GM18867 (cell line): ENCODE measurements at regions not wholly inside any gene's neighbourhood (a gene's known extent, or its start where the extent isn't known, plus 50 kb on each side); places are given as distances from the start of the nearest gene placed in this dataset.
"Not testable (repeated sequence)": the region's sequence is repeated elsewhere in the genome, so short reads cannot be mapped to it uniquely, and the experiment has no call there.

ENCODE experiments used
- ATAC-seq: cut with Tn5 transposase; IDR thresholded peaks from one replicate; pipeline ENCODE4 v1.9.1; 2021; ENCODE audit warnings: mild to moderate bottlenecking, moderate library complexity; ENCODE audit not compliant: unreplicated experiment

GRCh38 chr10:8173243-8173865 lies 118.9 kb downstream of the GATA3 start:
- ATAC-seq = no peak

- ATAC-seq = no peak
Measured at GRCh38 chr10:8173866-8174243, 119.4 kb downstream of the GATA3 start.

GRCh38 chr10:8174762-8175161 lies 120.3 kb downstream of the GATA3 start:
- ATAC-seq = no peak

- not testable (repeated sequence) for ATAC-seq
Measured at GRCh38 chr10:8177526-8177925, 123.0 kb downstream of the GATA3 start.

GRCh38 chr10:8179773-8180172 lies 125.3 kb downstream of the GATA3 start:
- ATAC-seq = not testable (repeated sequence)

- ATAC-seq = no peak
Measured at GRCh38 chr10:8180360-8181109, 126.0 kb downstream of the GATA3 start.

- ATAC-seq = no peak
Measured at GRCh38 chr10:8181496-8182157, 127.1 kb downstream of the GATA3 start.

GRCh38 chr10:8182806-8183205 lies 128.3 kb downstream of the GATA3 start:
- ATAC-seq = no peak

GRCh38 chr10:8183241-8183704 lies 128.8 kb downstream of the GATA3 start:
- no peak for ATAC-seq

GRCh38 chr10:8187171-8187666 lies 132.7 kb downstream of the GATA3 start:
- ATAC-seq = no peak

GRCh38 chr10:8189458-8189857 lies 135.0 kb downstream of the GATA3 start:
- ATAC-seq = no peak

GRCh38 chr10:8192301-8192700 lies 137.8 kb downstream of the GATA3 start:
- ATAC-seq = no peak

GRCh38 chr10:8193546-8193945 lies 139.1 kb downstream of the GATA3 start:
- no peak for ATAC-seq

- no peak for ATAC-seq
Measured at GRCh38 chr10:8194050-8194449, 139.6 kb downstream of the GATA3 start.

GRCh38 chr10:8206882-8207281 lies 152.4 kb downstream of the GATA3 start:
- no peak for ATAC-seq

GRCh38 chr10:8211631-8212030 lies 157.1 kb downstream of the GATA3 start:
- no peak for ATAC-seq

GRCh38 chr10:8213735-8214134 lies 159.2 kb downstream of the GATA3 start:
- ATAC-seq = no peak

- no peak for ATAC-seq
Measured at GRCh38 chr10:8214587-8214986, 160.1 kb downstream of the GATA3 start.

GRCh38 chr10:8216893-8217292 lies 162.4 kb downstream of the GATA3 start:
- ATAC-seq = no peak

GRCh38 chr10:8221451-8221850 lies 167.0 kb downstream of the GATA3 start:
- no peak for ATAC-seq

GRCh38 chr10:8224591-8224990 lies 170.1 kb downstream of the GATA3 start:
- ATAC-seq = no peak

GRCh38 chr10:8225187-8225586 lies 170.7 kb downstream of the GATA3 start:
- ATAC-seq = no peak
